ENCODE measurements at regions not wholly inside any gene's neighbourhood (a gene's known extent, or its start where the extent isn't known, plus 50 kb on each side); places are given as distances from the start of the nearest gene placed in this dataset.

DNA sequence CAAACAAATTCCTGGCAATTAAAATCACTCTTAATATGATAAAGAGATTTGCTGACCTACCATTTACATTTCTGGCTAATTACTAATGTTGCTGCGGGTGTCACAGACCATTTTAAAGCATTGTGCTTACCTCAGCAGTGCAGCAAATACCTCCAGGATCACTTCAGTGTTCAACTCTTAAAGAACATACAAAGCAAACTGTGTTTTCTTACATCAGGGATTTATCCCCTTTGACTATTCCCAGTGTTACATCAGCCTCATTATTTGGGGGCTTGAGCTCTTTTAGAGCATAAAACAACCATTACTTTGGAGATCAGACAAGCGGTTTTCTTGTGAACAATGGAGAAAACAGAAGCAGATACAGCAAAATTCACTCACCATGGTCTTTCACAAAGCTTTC is 185.4 kb downstream of the LYPLAL1 start:
- H4K20me1 ChIP-seq (ENCODE audit: low read depth, low read length) = no peaks in the 10 kb centered on the region
- no peak overlapping the region for H3K9ac ChIP-seq (ENCODE audit: low read length)
- H3K36me3 ChIP-seq (ENCODE audit: low read length) = no peaks in the 10 kb centered on the region
- no peaks in the 10 kb centered on the region for H3K79me2 ChIP-seq (ENCODE audit: insufficient read depth, low read length)
- no peaks in the 10 kb centered on the region for H3F3A ChIP-seq (ENCODE audit: insufficient read depth)
- no peak overlapping the region for H3K4me2 ChIP-seq (ENCODE audit: low read depth, low read length, poor library complexity, severe bottlenecking)
- no peak overlapping the region for H2AFZ ChIP-seq (ENCODE audit: low read depth, low read length, severe bottlenecking)
- no peak for TF ChIP-seq EZH2phosphoT487 (conservative IDR thresholded peaks at IDR 0.05; ENCODE audit: low read length)
- TF ChIP-seq, protein P1, sequence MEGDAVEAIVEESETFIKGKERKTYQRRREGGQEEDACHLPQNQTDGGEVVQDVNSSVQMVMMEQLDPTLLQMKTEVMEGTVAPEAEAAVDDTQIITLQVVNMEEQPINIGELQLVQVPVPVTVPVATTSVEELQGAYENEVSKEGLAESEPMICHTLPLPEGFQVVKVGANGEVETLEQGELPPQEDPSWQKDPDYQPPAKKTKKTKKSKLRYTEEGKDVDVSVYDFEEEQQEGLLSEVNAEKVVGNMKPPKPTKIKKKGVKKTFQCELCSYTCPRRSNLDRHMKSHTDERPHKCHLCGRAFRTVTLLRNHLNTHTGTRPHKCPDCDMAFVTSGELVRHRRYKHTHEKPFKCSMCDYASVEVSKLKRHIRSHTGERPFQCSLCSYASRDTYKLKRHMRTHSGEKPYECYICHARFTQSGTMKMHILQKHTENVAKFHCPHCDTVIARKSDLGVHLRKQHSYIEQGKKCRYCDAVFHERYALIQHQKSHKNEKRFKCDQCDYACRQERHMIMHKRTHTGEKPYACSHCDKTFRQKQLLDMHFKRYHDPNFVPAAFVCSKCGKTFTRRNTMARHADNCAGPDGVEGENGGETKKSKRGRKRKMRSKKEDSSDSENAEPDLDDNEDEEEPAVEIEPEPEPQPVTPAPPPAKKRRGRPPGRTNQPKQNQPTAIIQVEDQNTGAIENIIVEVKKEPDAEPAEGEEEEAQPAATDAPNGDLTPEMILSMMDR (IDR thresholded peaks at IDR 0.05; ENCODE audit: insufficient read depth, low read length, poor library complexity, severe bottlenecking) = no peak
- H3K4me3 ChIP-seq (ENCODE audit: insufficient read depth, low read length, poor library complexity, severe bottlenecking) = no peak overlapping the region
- no peaks in the 10 kb centered on the region for H3K9me2 ChIP-seq (replicated peaks; ENCODE audit: insufficient read depth, low read length)
- H3K27ac ChIP-seq (ENCODE audit: low read depth, low read length) = no peak overlapping the region
- no peaks in the 10 kb centered on the region for H3K27me3 ChIP-seq (ENCODE audit: low read length)
- no peaks in the 10 kb centered on the region for H3K9me3 ChIP-seq (ENCODE audit: insufficient read depth, low read length)

DNA sequence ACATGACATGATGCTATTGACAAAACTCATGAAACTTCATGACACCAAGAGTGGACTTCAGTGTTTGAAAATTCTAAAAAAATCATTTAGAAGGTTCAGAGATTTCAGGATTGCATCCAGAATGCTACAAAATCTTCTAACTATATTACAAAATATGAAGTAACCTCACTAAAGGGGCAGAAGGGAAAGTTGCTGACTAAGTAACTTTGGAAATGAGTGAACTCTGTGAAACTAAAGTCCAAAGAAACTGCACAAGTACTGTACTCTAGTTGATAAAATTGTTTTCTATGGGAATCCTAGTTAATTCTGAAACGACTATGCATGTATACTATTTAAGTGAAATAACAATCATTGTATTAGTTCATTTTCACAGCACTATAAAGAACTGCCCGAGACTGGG is 184.4 kb downstream of the LYPLAL1 start:
- no peaks in the 10 kb centered on the region for H3K9me2 ChIP-seq (replicated peaks; ENCODE audit: insufficient read depth, low read length)
- H2AFZ ChIP-seq (ENCODE audit: low read depth, low read length, severe bottlenecking) = no peak overlapping the region
- no peaks in the 10 kb centered on the region for H3K79me2 ChIP-seq (ENCODE audit: insufficient read depth, low read length)
- no peak overlapping the region for H3K27ac ChIP-seq (ENCODE audit: low read depth, low read length)
- no peaks in the 10 kb centered on the region for H3F3A ChIP-seq (ENCODE audit: insufficient read depth)
- no peak overlapping the region for H3K4me3 ChIP-seq (ENCODE audit: insufficient read depth, low read length, poor library complexity, severe bottlenecking)
- H3K4me2 ChIP-seq (ENCODE audit: low read depth, low read length, poor library complexity, severe bottlenecking) = no peak overlapping the region
- H4K20me1 ChIP-seq (ENCODE audit: low read depth, low read length) = no peaks in the 10 kb centered on the region
- no peaks in the 10 kb centered on the region for H3K36me3 ChIP-seq (ENCODE audit: low read length)
- no peak overlapping the region for H3K9ac ChIP-seq (ENCODE audit: low read length)
- H3K9me3 ChIP-seq (ENCODE audit: insufficient read depth, low read length) = no peaks in the 10 kb centered on the region
- no peaks in the 10 kb centered on the region for H3K27me3 ChIP-seq (ENCODE audit: low read length)
- no peak for TF ChIP-seq EZH2phosphoT487 (conservative IDR thresholded peaks at IDR 0.05; ENCODE audit: low read length)

DNA sequence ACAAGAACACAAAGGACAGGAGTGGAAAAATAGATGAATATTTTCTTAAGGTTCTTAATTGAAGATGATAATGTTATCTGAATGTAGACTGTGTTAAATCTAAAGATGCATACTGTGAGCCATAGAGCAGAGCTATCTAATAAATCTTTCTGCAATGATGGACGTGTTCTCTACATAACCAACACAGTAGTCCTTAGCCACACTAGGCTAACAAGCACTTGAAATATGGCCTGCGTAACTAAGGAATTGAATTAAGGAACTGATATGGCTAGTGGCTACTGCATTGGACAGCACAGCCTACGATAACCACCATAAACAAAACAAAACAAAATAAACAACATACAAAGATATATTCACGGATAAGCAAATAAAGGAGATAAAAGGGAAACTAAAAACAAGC is 181.3 kb downstream of the LYPLAL1 start:
- H3K36me3 ChIP-seq (ENCODE audit: low read length) = no peaks in the 10 kb centered on the region
- no peak overlapping the region for H2AFZ ChIP-seq (ENCODE audit: low read depth, low read length, severe bottlenecking)
- H3K9me2 ChIP-seq (replicated peaks; ENCODE audit: insufficient read depth, low read length) = no peaks in the 10 kb centered on the region
- H3K9ac ChIP-seq (ENCODE audit: low read length) = no peak overlapping the region
- no peaks in the 10 kb centered on the region for H3K27me3 ChIP-seq (ENCODE audit: low read length)
- H3K27ac ChIP-seq (ENCODE audit: low read depth, low read length) = no peak overlapping the region
- TF ChIP-seq, protein P1 (IDR thresholded peaks at IDR 0.05; ENCODE audit: insufficient read depth, low read length, poor library complexity, severe bottlenecking) = no peak
- TF ChIP-seq EZH2phosphoT487 (conservative IDR thresholded peaks at IDR 0.05; ENCODE audit: low read length) = no peak
- H3F3A ChIP-seq (ENCODE audit: insufficient read depth) = no peaks in the 10 kb centered on the region
- H3K4me3 ChIP-seq (ENCODE audit: insufficient read depth, low read length, poor library complexity, severe bottlenecking) = no peak overlapping the region
- no peak overlapping the region for H3K4me2 ChIP-seq (ENCODE audit: low read depth, low read length, poor library complexity, severe bottlenecking)
- H4K20me1 ChIP-seq (ENCODE audit: low read depth, low read length) = no peaks in the 10 kb centered on the region
- H3K9me3 ChIP-seq (ENCODE audit: insufficient read depth, low read length) = no peaks in the 10 kb centered on the region
- no peaks in the 10 kb centered on the region for H3K79me2 ChIP-seq (ENCODE audit: insufficient read depth, low read length)

DNA sequence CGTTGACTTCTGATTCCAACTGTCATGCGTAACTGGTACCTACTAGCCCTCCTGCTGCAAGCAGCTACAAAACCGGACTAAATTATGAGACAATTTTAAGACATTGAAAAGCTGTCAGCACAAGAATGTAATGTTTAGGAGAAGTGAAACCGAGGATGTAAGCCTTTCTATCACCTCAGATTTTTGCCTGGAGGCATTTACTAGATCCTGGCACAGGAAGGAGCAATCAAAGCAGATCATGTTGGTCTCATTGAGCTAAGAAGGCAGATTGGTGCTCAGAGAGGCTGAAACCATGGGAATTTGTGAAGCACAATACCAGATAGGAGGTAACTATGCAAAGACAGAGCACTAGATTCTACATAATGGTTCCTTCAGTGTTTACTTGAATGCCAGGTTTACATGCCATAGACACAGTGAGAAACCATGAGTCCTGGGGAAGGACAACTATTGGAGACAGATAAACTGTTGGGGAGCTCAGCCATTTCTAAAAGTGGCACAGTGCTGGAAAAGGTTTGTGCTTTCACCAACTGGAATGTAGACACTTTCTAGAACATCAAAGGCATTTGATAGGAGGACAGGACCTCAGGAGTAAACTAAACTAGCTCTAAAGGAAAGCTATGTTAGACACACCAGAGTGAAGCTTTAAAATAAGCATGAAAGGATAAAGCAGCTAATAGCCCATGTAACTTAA is 179.4 kb downstream of the LYPLAL1 start:
- no peaks in the 10 kb centered on the region for H3F3A ChIP-seq (ENCODE audit: insufficient read depth)

More for the DNA sequence above, 179.4 kb downstream of the LYPLAL1 start:
- Histone ChIP-seq H3K9me2 (replicated peaks; ENCODE audit: insufficient read depth, low read length) (no peaks in the 10 kb centered on the region), H3K4me3 (ENCODE audit: insufficient read depth, low read length, poor library complexity, severe bottlenecking) (no peak overlapping the region), H3K9me3 (ENCODE audit: insufficient read depth, low read length) (no peaks in the 10 kb centered on the region), H3K27me3 (ENCODE audit: low read length) (no peaks in the 10 kb centered on the region), H3K36me3 (ENCODE audit: low read length) (no peaks in the 10 kb centered on the region), H3K27ac (ENCODE audit: low read depth, low read length) (no peak overlapping the region), H3K9ac (ENCODE audit: low read length) (no peak overlapping the region), H4K20me1 (ENCODE audit: low read depth, low read length) (no peaks in the 10 kb centered on the region), H3K4me2 (ENCODE audit: low read depth, low read length, poor library complexity, severe bottlenecking) (no peak overlapping the region), H3K79me2 (ENCODE audit: insufficient read depth, low read length) (no peaks in the 10 kb centered on the region), H2AFZ (ENCODE audit: low read depth, low read length, severe bottlenecking) (no peak overlapping the region)
- TF ChIP-seq, protein P1 (IDR thresholded peaks at IDR 0.05; ENCODE audit: insufficient read depth, low read length, poor library complexity, severe bottlenecking) = no peak
- no peak for TF ChIP-seq EZH2phosphoT487 (conservative IDR thresholded peaks at IDR 0.05; ENCODE audit: low read length)
